ENCODE measurements at regions not wholly inside any gene's neighbourhood (a gene's known extent, or its start where the extent isn't known, plus 50 kb on each side); places are given as distances from the start of the nearest gene placed in this dataset.

DNA sequence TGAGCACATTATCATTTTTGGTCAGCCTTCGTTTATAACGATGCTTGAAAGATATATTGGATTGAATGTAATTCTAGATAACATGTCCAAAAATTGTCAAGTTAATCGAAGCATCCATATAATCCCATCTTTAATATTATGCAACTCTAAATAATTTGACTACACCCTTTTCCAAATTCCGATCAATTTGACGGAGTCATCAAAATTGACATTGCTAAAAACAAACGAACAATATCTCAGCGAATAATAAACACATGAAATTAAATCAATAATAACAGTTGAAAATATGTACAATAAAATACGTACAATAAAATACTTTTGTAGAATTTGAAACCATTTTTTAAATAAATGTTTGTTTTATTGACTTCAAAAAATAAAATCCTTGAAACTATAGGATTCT, 1516.4 kb downstream of the EFNB2 start:
- DNase-seq, result no peak

DNA sequence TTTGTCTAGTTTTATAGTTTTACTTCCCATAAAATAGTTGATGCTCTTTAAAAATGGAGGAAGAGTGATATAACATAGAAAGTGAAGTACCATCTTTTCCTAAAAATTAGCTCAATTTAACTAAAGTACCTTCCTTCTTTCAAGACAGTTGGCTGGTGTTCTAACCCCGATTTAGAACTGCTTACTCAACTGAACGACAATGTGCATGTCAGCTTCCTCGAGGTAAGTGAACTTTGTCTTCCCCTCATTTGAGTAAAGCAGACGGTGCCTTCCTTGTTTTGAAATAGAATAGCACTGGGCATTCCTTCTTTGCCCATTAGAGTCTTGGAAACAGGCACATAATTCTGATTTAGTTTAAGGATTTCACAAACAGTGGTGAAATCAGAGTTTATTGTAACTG, 1519.2 kb downstream of the EFNB2 start:
- DNase-seq, result no peak

DNA sequence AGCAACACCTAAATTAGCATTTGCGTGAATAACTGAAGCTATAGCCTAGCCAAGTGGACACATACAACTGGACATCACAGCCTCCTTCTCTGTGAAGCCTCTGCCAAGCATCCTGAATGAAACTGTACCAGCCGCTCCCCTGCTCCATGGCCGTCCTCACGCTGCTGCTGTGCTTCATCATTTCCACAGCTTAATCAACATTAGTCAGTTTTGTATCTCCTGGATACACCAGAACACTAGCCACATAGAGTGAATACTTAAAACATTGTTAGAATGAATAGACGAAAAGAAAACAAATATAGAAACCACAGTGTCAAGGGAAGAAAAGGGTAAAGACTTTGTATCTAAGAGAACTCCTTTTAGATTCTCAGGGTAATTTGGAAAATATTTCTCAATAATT, 1526.9 kb downstream of the EFNB2 start:
- DNase-seq, result no peak

DNA sequence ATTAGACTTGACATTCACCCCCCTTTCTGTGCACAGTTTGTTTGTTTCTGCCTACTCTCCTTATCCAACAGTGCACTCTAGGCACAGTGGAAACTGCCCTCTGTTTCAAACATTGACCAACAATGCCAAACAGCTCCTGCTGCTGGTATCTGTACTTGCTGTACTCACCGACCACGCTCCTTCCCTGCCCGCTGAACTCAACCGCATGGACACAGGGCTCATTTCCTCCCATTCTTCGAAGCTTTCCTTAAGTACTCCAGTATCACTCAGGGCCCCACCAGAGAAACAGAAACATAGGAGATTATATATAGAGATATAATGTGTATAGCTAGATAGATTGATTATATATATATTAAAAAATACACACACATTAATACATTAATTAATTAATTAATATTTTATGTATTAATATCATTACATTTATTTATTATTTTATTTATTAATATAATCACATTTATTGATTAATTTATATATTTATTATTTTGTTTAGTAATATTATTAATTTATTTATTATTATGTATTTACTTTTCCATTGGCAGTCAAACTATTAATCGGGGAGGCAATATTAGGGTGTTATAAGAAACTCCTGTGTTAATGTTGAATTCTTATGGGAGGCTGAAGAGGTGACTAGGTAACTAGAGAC, 1528.2 kb downstream of the EFNB2 start:
- no peak for DNase-seq

DNA sequence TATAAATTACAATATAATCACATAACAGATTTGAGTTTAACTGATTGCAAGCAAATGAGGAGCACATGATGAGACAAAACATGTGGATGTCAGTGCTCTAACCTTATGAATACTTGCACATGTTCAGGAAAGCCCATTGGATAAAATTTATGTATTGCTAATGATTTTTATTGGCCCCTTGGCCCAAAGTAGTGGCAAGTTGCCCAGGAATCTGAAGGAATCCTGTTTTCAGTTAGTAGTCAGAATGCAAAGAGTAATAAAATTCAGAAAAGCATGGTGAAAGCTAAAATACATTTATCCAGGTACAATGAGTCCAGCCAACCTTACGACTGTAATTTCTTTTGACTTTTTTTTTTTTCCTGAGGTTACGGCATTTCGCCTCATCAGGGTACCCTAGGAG, 1539.4 kb downstream of the EFNB2 start:
- peak; percentile 65 for DNase-seq

DNA sequence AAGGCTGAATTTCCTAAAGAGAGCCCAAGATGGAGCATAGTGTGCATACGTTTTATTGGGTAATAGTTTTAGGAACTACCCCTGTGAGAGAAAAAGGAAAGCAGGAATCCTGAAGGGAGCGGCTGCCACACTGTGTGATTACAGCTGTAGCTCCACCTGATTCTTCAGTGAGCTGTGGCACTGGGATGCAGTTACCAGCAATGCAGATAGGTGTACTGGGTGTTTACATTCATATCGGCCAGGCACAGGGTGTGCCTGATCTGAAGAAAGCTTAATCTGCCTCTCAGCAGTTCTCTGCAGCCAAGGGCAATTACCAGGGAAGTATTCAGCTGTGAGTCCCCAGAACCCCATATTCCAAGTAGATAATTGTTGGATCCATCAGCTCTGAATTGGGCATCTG, 1541.8 kb downstream of the EFNB2 start:
- DNase-seq, result no peak

DNA sequence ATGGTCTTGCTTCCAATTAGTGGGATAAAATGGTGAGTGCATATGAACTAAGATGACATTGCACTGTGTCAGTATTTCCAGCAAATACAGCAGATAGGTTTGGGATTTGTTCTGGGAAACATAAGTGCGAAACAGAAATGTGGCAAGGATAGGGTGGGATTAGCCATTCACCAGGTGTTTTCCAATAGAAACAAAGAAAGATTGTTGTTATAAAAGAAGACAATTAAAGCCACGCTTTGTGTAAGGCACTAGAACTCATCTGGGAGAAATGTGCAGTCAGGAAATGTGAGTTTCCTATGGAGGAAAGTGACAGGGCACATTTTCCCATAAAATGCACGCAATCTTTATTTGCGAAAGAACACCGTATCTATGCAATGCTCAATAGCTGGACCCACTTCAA, 1547.8 kb downstream of the EFNB2 start:
- no peak for DNase-seq

DNA sequence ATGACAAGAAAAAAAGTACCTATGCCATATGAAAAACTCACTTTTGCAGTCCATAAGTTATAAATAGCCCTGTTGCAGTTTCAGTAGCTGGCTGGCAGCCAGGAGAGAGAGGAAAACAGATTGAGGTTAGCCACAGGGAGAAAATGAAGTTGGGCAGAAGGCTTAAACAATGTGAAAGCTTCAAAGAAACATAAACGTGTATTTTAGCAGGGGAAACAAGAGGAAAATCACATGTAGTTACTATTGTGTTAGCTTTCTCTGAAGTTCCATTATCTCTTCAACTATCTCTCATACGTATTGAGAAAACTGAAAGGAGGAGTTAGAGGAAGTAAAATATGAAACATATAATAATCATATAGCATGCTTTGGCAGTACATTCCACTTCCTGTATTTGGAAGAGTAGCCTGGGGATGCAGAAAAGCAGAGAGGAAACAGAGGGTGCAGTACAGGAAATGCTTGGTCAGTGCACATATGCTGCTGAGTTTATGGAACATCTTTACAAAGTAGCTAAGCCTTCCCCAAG, 1551.1 kb downstream of the EFNB2 start:
- DNase-seq, result peak; percentile 74

DNA sequence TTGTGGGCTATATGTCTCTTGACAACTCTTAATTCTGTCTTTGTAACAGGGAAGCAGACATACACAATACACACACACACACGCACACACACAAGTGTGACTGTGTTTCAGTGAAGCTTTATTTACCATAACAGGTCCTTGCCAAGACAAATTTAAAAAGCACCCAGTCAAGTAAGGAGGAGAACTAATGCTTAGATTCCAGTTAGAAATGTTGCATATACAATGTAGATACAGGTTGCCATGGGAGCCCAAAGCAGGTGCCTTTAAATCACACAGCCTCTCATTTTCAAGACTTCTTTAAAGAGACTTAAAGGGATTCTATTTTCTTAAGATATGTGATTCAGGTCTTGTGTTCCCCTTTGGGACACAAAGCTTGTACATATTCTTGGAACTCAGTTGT, 1551.9 kb downstream of the EFNB2 start:
- no peak for DNase-seq

DNA sequence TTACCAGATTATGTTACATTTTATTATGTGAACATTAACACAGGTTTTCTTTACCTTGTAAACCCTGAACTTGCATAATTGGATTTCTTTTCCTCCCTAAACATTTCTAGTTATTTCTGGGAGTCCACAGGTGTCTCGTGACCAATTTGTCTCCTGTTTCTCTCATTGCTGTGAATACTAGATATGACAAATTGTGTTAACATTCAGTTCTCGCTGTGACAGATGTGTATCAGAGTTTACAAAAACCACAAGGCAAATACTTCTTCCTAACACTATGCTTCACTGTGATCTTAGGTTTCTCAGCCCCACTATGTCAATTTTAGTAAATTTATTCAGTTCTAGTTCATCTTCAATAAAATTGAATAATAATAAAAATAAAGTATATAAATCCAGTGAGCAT, 1554.9 kb downstream of the EFNB2 start:
- no peak for DNase-seq

DNA sequence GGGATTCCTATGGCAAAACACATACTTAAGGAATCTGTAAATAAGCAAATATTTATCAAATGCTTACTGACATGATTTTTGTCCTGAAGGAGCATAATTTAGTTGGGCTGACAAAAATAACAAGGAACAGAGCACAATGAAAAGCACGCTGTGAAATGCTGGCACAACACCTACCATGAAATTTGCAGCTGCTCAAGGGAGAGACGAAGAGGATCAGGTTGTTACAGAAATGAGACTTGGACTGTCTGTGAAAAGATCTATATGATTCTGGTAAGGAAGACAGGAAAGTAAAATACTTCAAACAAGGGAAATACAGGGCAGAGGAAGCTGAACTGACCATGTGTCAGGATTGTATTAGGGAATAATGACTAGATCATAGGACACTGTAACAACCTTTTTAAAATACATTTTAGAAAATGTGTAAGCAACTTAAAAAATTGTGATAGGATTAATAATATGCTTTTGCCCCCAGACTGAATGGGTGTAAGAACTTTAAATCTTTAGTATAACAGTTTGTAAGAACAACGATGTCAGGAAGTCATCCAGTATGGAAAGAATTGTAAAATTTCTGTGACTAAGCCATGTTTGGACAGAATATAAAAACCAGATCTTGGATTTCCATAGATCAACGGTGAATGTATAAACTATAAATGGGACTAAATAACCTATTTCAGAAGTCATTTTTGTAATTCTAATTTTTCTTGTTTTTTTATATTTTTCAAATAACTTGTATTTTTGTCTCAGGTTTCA, 1556.0 kb downstream of the EFNB2 start:
- no peak for DNase-seq

DNA sequence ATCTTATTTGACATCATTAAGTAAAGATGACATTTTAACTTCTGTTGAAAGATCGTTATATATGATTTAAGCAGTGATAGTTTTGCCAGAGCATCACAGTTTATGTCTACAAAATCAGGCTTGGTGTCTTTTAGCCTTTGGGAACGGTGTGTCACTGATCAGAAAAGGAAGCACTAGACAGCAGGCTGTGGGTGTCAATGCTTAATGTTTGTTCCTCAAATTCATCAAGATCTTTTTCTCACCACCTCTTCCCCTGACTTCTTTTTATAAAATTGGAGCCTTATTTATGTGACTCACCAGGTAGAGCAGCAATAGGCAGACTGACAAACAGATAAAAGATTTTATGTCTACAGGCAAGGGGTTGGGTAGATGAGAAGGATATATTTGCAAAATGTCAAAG, 1558.5 kb downstream of the EFNB2 start:
- DNase-seq, result no peak

DNA sequence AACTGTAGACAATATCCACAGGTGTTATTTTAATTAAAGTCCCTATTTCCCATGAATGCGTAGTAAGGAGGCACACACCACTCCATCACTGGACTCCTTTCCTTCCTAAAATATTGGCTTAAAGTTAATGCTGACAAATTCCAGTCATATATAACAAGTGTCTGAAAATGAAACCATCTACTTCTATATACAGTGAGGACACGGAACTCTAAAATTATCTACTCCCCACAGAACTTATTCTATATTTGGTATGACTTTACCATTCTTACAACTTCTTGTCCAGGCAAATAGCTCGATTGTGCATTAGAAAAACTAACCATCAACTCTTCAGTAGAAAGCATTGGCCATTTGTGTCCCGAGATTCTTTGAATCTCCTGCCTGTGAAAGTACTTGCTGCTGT, 1560.2 kb downstream of the EFNB2 start:
- no peak for DNase-seq

DNA sequence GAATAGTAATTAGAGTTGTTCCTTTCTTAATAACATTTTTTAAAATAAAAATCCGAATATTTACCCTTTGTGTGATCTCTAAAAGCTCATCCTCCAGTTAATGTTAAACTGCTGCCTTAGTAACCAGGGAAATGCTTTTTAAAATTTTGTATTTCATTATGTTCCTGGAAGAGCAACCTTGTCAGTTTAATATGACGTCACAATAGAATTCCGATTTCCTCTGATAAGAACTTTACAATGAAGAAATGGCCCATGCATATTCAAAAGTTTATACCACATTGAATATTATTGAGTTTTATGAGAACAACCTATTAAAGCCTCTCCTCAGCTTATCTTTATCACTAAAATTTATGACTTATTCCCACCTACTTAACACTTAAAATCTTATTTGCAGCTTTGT, 1566.6 kb downstream of the EFNB2 start:
- no peak for DNase-seq

DNA sequence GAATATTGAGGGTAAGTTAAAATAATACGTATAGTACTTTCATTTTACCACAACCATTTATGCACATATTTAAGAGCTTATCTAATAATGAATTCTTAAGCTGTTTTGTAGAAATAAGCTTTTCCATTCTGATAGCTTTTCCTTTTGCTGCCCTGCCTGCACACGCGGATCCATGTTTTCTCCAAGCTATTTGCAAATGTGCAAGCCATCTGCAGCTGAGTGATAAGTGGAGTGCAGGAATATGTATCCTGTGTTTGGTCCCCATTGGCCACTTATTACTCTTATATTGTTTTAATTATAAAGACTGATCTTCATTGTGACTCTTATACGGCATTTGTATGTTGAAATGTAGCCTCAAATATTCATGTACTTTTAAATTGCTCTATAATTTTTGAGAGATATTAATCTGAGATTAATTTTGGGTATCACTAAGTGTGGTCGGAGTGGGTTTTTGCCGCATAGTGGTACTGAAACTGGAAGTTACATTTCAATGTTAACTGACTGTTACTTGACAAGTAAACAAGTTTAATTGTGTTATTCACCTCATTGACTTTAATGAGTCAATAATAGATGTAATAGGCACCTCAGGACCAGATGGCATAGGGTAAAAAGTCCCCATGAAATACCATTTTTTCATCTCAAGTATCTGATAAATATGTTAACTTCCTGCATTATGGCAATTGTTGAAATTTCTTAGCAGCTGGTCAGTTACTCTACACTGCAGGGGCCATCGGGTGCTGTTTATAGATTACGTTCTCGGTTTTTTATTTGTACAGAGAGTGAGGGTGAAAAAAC, 1567.4 kb downstream of the EFNB2 start:
- DNase-seq, result peak; percentile 13

DNA sequence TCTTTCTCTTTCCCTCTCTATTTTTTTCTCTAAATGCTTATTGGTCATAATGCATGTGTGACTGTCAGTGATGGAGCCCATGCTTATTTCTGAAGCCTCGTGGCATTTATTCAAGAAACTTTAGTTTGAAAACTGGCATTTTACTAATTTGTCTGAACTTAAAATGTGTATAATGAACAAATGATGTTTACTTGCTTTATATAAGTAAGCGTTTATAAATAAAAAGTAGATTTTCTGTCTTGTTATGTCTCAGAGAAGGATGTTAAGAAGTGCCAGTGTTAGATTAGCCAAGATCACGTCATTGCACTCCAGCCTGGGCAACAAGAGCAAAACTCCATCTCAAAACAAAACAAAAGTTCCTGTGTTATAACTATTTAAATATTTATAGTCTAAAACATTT, 1568.1 kb downstream of the EFNB2 start:
- DNase-seq, result no peak

DNA sequence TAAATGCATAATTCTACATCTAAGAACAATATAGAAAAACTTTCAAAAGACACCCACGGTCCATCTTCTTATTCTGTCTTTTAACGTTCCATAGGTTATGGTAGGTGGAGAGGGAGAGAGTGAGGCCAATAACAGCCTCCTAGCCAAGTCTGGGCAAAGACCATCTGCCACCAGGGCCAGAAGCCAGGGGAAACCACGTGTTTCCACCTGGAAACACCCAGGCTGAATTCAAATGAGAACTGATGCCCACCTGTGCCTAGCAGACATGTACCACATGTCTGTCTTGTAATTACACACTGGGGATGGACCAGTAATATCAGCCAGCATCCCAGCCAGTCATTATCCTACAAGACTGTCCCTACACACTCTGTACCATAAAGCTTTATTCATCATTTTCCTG, 1573.1 kb downstream of the EFNB2 start:
- DNase-seq, result no peak

DNA sequence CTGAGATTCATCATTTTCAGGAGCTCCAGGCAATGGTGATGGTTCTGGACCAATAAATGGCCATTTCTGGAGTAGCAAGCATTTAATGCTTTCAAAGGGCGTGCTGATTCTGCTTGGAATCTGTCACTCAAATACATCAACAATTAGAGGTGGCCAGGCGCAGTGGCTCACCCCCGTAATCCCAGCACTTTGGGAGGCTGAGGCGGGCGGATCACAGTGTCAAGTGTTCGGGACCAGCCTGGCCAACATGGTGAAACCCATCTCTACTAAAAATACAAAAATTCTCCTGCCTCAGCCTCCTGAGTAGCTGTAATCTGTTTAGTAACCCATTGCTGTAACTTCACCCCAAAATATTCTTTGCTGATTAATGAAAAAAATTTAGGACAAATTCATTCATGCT, 1574.2 kb downstream of the EFNB2 start:
- DNase-seq, result no peak

DNA sequence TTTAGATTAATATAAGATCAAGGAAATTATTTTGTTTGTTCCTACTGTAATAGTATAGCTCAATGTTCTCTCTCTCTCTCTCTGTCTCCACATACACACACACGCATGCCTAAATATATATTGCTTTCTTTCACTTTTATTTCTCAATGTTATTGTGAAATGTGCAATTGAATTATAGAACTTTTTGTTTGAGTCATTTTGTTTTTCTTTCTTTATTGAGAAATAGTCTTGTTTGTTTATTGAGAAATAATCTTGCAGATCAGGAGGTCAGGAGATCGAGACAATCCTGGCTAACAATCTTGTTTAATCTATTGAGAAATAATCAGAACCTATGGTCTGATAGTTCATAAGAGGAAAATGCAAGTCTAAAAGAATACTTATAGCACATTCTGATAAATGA, 1581.3 kb downstream of the EFNB2 start:
- DNase-seq, result no peak

DNA sequence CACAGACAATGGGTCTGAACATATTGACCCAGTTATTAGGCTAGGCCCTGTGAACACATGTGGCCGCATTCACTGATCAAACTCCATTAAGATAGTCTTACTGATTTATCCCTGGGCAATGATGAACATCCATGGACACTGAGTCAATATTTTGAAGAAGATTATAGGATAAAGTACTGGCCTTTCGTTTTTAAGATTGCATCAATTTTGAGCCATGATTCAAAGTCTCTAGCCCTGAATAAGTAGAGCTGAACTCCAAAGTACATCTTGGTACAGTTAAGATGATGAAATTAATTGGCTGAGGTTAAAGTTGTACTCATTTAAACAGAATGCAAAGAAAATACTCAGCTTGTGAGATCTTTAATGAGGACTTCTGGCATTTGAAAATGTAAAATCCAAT, 1581.9 kb downstream of the EFNB2 start:
- peak; percentile 49 for DNase-seq

DNA sequence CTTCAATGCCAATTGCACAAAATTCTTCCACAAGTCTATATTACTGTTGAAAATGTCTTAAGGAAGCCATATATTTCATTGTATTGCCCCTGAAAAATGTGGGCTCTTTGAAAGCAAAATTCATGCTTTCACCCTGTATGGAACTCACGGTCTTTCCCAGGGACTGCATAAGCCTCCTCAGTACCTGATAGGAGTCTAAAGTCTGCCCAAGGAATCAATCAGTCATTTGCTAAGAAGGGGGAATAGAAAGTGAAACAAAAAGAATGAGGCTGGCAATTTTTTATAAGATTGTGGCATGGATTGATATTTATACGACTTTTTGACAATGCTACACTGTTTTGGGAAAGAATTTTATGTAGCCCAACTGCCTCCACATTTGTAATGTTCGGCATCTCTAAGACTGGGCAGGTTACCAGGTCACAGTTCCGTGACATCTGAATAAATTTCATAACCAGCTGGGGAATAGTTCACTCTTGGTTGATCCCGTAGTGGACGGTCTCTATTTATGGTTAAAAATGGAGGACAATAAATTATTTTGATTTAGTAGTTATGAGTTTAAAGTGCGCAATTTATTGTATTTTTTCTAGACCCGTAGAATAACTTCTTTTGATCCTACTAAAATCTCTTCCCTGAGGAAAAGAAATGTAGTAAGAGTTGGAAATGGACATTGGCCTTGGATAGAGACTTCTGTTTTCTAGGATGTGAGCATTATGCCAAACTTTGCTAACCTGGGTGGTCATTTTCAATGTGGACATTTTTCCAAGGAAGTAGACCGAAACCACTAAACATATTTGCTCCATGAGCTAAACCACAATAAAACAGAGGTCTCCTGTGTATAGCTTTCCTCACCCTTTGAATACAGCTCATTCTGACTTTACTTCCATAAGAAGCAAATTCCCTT, 1585.4 kb downstream of the EFNB2 start:
- DNase-seq, result peak; percentile 16

DNA sequence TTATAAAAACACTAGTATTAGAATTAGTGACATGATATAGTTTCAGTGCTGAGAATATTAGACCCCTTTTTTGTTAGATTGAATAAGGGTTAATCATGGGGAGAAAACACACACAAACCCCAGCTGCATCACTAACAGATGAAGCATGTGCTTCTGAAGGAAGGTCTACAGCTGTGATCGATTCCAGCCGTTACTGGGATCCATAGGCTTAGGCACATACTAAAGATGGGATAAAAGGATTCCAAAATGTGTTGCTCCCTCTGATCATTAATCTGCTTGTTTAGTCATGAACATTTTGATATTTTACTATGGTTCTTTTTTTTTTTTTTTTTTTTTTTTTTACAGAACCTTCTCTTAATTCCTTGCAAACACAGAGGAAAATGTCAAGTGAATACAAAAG, 1591.3 kb downstream of the EFNB2 start:
- DNase-seq, result no peak

DNA sequence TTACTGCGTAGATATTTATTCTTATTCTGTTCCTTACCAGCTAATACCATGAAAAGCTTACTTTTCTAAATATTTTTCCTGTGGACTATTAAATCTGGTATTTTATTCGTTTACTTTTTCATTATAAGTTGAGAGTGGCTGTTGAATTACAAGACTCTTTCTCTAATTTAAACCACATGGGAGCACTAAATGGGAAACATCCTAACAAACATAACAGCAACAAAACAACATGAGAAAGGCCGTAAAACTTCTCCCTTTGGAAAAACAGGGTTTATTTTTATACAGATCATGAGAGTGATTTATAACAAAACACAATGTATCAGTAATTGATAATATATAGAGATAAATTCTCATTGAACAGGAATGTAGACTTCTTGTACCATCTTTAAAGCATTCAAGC, 1592.1 kb downstream of the EFNB2 start:
- DNase-seq, result no peak

All from fibroblast of skin of abdomen (primary cell).